OCI-LY1 (cell line): ENCODE measurements at regions not wholly inside any gene's neighbourhood (a gene's known extent, or its start where the extent isn't known, plus 50 kb on each side); places are given as distances from the start of the nearest gene placed in this dataset.

Experiments
- H2AFZ ChIP-seq: fragments of 200-600 bp; sonication (generic), shearing (Covaris generic); 2 replicates; pipeline ENCODE4 v1.6.0; 2014; ENCODE audit warnings: antibody characterized with exemption, mild to moderate bottlenecking, low read length
- H3F3A ChIP-seq: fragments of 200-600 bp; sonication (generic), shearing (Covaris generic); 2 replicates; pipeline ENCODE4 v1.6.0; 2014; ENCODE audit warnings: mild to moderate bottlenecking, antibody characterized with exemption, low read length, moderate library complexity; ENCODE audit not compliant: insufficient read depth
- H3K27ac ChIP-seq: fragments of 200-600 bp; sonication (generic); 2 replicates; pipeline ENCODE4 v1.5.1; 2014; ENCODE audit warnings: low read length, mixed run types, mild to moderate bottlenecking, low read depth; ENCODE audit not compliant: poor library complexity, severe bottlenecking
- H3K27me3 ChIP-seq: fragments of 200-600 bp; sonication (generic); 2 replicates; pipeline ENCODE4 v1.6.0; 2014; ENCODE audit warnings: antibody characterized with exemption, mild to moderate bottlenecking, low read length, moderate library complexity; ENCODE audit not compliant: insufficient read depth
- H3K36me3 ChIP-seq: fragments of 200-600 bp; sonication (generic); 2 replicates; pipeline ENCODE4 v1.6.1; 2014; ENCODE audit warnings: mild to moderate bottlenecking, antibody characterized with exemption, low read length, moderate library complexity, mixed read lengths; ENCODE audit not compliant: insufficient read depth
- H3K4me1 ChIP-seq: fragments of 200-600 bp; sonication (generic); 2 replicates; pipeline ENCODE4 v1.5.1; 2014; ENCODE audit warnings: mild to moderate bottlenecking, low read length, moderate library complexity; ENCODE audit not compliant: insufficient read depth, severe bottlenecking
- H3K4me2 ChIP-seq: fragments of 200-600 bp; sonication (generic), shearing (Covaris generic); 2 replicates; pipeline ENCODE4 v1.6.1; 2014; ENCODE audit warnings: low read length
- H3K4me3 ChIP-seq: fragments of 200-600 bp; sonication (generic); 2 replicates; pipeline ENCODE4 v1.5.1; 2014; ENCODE audit warnings: low read length, low read depth, mild to moderate bottlenecking, mixed read lengths; ENCODE audit not compliant: poor library complexity, severe bottlenecking
- H3K79me2 ChIP-seq: fragments of 200-600 bp; shearing (Covaris generic); 2 replicates; pipeline ENCODE4 v1.6.1; 2016; ENCODE audit warnings: mixed run types, low read length, mixed read lengths; ENCODE audit not compliant: insufficient read depth
- H3K9ac ChIP-seq: fragments of 200-600 bp; sonication (generic), shearing (Covaris generic); 2 replicates; pipeline ENCODE4 v1.6.1; 2014; ENCODE audit warnings: mild to moderate bottlenecking, low read length, mixed read lengths
- H3K9me2 ChIP-seq: fragments of 200-600 bp; sonication (generic), shearing (Covaris generic); 2 replicates; pipeline ENCODE4 v1.6.1; 2014; ENCODE audit warnings: low read depth, mild to moderate bottlenecking, low read length, mixed read lengths
- H3K9me3 ChIP-seq: fragments of 200-600 bp; shearing (Covaris generic); 2 replicates; pipeline ENCODE4 v1.6.1; 2014; ENCODE audit warnings: low read length, mixed read lengths
- H4K20me1 ChIP-seq: fragments of 200-600 bp; sonication (generic), shearing (Covaris generic); 2 replicates; pipeline ENCODE4 v1.6.0; 2016; ENCODE audit warnings: mild to moderate bottlenecking, low read length; ENCODE audit not compliant: insufficient read depth
- EZH2 ChIP-seq: fragments of 200-600 bp; sonication (generic), shearing (Covaris generic); IDR thresholded peaks from 2 replicates; pipeline ENCODE4 v1.8.0; 2017; ENCODE audit warnings: borderline replicate concordance, mixed run types, mild to moderate bottlenecking, antibody characterized with exemption, low read length, moderate library complexity, mixed read lengths
- TF ChIP-seq, protein P1 (sequence below): fragments of 200-600 bp; sonication (generic), shearing (Covaris generic); IDR thresholded peaks from 2 replicates; pipeline ENCODE4 v1.5.1; 2017; ENCODE audit warnings: mild to moderate bottlenecking, antibody characterized with exemption, low read length, moderate library complexity, mixed read lengths

DNA sequence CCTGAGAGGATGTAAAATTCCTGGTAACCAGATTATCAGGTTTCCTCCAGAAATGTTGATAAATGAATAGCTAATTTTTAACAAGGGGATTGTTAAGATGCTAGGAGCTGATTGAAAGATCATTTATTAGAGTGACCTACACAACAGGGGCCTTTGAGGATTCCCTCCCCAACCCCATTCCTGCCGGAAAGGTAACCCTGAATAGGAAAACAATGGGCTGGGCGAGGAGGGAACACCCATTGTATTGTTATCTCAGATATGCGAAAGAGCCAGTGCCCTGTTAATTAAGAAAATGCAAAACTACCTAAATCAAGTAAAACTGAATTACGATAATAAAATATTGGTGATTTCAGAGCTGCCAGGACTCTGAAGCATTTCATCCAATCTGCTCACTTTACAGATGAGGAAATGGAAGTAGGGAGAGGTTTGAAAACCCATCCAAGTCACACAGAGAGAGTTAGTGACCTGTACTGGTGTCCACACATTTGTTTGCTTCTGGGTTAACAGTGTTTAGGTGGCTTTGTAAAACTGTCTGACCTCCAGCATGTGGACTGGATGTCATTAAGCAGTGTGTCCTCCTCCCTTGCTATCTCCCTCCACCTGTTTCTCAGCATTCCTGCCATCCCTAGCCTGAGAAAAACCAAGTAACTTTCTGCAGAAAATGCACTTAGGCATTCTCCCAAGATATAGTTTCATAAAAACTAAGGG is 214.8 kb downstream of the TTC6 start:
- Histone ChIP-seq H3K9me3 (no peaks in the 10 kb centered on the region), H3K9ac (no peak overlapping the region), H3K79me2 (no peaks in the 10 kb centered on the region), H4K20me1 (no peaks in the 10 kb centered on the region), H3K4me3 (no peak overlapping the region), H2AFZ (no peak overlapping the region), H3K27ac (no peak overlapping the region), H3K36me3 (no peaks in the 10 kb centered on the region), H3K4me2 (no peak overlapping the region), H3F3A (no peaks in the 10 kb centered on the region), H3K4me1 (no peaks in the 10 kb centered on the region), H3K27me3 (no peaks in the 10 kb centered on the region), H3K9me2 (no peaks in the 10 kb centered on the region)
- TF ChIP-seq EZH2, result no peak
- TF ChIP-seq, protein P1, sequence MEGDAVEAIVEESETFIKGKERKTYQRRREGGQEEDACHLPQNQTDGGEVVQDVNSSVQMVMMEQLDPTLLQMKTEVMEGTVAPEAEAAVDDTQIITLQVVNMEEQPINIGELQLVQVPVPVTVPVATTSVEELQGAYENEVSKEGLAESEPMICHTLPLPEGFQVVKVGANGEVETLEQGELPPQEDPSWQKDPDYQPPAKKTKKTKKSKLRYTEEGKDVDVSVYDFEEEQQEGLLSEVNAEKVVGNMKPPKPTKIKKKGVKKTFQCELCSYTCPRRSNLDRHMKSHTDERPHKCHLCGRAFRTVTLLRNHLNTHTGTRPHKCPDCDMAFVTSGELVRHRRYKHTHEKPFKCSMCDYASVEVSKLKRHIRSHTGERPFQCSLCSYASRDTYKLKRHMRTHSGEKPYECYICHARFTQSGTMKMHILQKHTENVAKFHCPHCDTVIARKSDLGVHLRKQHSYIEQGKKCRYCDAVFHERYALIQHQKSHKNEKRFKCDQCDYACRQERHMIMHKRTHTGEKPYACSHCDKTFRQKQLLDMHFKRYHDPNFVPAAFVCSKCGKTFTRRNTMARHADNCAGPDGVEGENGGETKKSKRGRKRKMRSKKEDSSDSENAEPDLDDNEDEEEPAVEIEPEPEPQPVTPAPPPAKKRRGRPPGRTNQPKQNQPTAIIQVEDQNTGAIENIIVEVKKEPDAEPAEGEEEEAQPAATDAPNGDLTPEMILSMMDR, result no peak

DNA sequence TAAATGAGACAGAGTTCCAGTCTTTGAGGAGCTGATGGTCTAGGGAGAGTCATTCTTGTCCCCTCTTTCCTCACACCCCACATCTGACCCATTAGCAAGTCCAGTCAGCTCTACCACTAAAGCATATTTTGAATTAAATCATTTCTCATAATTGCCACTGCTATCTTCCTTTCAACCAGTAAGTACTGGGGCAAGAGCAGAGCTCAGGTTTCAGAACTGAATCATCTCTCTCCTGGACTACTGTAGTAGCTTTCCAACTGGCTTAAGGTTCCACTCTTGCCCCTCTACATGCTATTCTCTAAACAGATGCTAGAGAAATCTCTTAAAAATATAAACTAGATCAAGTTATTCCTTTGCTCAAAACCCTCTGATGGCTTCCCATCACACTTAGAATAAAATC is 218.3 kb downstream of the TTC6 start:
- H3K9me2 ChIP-seq, result no peaks in the 10 kb centered on the region
- no peaks in the 10 kb centered on the region for H3K27me3 ChIP-seq
- H3K4me1 ChIP-seq, result no peaks in the 10 kb centered on the region
- H3K4me3 ChIP-seq, result no peak overlapping the region
- H3F3A ChIP-seq, result no peaks in the 10 kb centered on the region
- TF ChIP-seq, protein P1, result no peak
- no peak for TF ChIP-seq EZH2
- H4K20me1 ChIP-seq, result no peaks in the 10 kb centered on the region
- H3K36me3 ChIP-seq, result no peaks in the 10 kb centered on the region
- H3K79me2 ChIP-seq, result no peaks in the 10 kb centered on the region
- H3K4me2 ChIP-seq, result no peak overlapping the region
- no peak overlapping the region for H2AFZ ChIP-seq
- H3K9ac ChIP-seq, result no peak overlapping the region
- H3K27ac ChIP-seq, result no peak overlapping the region
- no peaks in the 10 kb centered on the region for H3K9me3 ChIP-seq

DNA sequence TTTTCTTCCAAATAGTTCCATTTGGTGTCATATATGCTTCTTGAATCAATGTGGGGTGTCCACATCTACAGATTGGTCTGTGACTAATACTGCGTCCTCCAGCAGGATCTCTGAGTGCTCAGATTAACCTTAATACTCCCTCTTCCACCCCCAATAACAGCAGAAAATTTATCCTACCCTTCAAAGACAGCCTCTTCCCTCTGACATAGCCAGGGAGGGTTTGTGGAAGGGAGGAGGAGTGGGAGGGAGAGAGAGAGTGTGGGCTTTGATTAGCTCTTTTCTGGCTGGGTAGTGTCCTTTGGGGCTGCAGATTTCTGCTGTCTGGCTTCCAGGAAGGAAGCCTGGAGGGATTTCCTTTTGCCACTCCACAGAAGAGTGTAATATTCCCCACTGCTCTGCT is 220.7 kb downstream of the TTC6 start:
- H3K27ac ChIP-seq, result no peak overlapping the region
- no peaks in the 10 kb centered on the region for H3K9me2 ChIP-seq
- H3K4me1 ChIP-seq, result no peaks in the 10 kb centered on the region
- H3K36me3 ChIP-seq, result no peaks in the 10 kb centered on the region
- H3K27me3 ChIP-seq, result no peaks in the 10 kb centered on the region
- H3K9ac ChIP-seq, result no peak overlapping the region
- H3K9me3 ChIP-seq, result no peaks in the 10 kb centered on the region
- H3K79me2 ChIP-seq, result no peaks in the 10 kb centered on the region
- no peak overlapping the region for H3K4me3 ChIP-seq
- no peaks in the 10 kb centered on the region for H3F3A ChIP-seq
- H2AFZ ChIP-seq, result no peak overlapping the region
- no peak overlapping the region for H3K4me2 ChIP-seq
- no peaks in the 10 kb centered on the region for H4K20me1 ChIP-seq
- TF ChIP-seq, protein P1, result no peak
- TF ChIP-seq EZH2, result no peak
